ENCODE measurements at regions not wholly inside any gene's neighbourhood (a gene's known extent, or its start where the extent isn't known, plus 50 kb on each side); places are given as distances from the start of the nearest gene placed in this dataset.

DNA sequence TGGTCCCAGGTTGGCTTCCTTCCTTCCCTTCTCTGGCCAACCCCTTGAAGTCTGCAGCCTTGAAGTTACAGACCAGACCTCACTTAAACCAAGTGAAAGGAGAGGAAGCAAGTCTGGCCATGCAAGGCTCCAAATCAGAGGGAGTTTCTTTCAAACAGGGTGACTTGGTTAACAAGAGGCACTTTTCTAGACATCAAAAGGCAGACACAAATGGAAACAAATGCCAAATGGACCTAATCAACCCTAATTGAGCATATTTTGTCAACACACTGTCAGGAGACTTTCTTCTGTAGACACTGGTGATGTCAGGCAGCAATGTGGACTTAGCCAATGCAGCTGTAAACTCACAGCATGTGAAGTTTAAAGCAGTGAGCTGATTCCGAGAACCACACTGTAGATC lies 282.7 kb upstream of the FZD8 start:
- H3K27me3 ChIP-seq = no peaks in the 10 kb centered on the region
- no peak for TF ChIP-seq POLR2A (IDR thresholded peaks at IDR 0.05)
- TF ChIP-seq, protein P1, sequence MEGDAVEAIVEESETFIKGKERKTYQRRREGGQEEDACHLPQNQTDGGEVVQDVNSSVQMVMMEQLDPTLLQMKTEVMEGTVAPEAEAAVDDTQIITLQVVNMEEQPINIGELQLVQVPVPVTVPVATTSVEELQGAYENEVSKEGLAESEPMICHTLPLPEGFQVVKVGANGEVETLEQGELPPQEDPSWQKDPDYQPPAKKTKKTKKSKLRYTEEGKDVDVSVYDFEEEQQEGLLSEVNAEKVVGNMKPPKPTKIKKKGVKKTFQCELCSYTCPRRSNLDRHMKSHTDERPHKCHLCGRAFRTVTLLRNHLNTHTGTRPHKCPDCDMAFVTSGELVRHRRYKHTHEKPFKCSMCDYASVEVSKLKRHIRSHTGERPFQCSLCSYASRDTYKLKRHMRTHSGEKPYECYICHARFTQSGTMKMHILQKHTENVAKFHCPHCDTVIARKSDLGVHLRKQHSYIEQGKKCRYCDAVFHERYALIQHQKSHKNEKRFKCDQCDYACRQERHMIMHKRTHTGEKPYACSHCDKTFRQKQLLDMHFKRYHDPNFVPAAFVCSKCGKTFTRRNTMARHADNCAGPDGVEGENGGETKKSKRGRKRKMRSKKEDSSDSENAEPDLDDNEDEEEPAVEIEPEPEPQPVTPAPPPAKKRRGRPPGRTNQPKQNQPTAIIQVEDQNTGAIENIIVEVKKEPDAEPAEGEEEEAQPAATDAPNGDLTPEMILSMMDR (IDR thresholded peaks at IDR 0.05) = no peak
- H3K4me1 ChIP-seq = peaks cover 0 to 21% (median 0%) of the 10 kb centered on the region in 12 donors
- H3K27ac ChIP-seq = no peak overlapping the region
- 74 to 87% (median 80%) methylated on average over 1 of the region's 1 CpG for WGBS, 4 donors
- ATAC-seq (no peak), DNase-seq (no peak)
- H3K9me3 ChIP-seq = no peaks in the 10 kb centered on the region
- H3K36me3 ChIP-seq = no peaks in the 10 kb centered on the region
- no peak overlapping the region for H3K4me3 ChIP-seq
- intact Hi-C loops (cut with DNase I) = no loop called here

DNA sequence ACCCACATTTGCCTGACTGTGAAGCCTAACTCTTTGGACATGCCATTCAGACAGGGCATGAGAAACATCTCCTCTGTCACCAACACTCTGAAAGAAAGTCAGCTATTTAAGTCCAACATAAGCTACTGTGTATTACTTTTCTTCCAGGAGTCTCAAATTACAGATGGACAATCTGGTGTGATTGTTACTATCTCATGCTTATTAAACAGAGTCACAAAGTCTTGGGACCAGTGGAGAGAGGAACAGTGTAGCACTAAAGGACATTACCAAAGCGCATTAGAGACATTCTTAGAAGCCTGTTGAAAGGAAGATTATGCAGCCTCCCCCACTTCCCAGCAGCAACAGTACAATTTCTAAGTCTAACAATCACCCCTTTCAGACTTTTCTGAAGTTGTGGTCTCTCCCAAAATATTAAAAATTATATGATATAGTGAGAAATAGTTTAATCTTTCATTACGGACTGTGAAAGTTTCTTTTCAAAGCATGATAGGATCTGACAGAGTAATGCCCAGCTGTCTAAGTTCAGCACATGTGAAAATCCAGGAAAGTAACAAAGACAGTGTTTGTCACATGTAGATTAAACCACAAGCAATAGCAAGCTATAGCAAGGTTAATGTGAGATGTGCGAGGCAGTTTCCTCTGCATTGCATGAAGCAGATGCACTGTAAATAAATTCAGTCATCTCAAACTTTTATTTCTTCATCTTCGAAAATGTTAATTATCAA lies 280.9 kb upstream of the FZD8 start:
- Histone ChIP-seq H3K27ac (no peak overlapping the region), H3K9me3 (no peaks in the 10 kb centered on the region), H3K36me3 (no peaks in the 10 kb centered on the region), H3K27me3 (no peaks in the 10 kb centered on the region), H3K4me1 (peaks cover 0 to 17% (median 0%) of the 10 kb centered on the region in 12 donors), H3K4me3 (no peak overlapping the region)
- intact Hi-C loops (cut with DNase I) = no loop called here
- DNase-seq (no peak), ATAC-seq (no peak)
- no peak for TF ChIP-seq POLR2A (IDR thresholded peaks at IDR 0.05)
- TF ChIP-seq, protein P1 (IDR thresholded peaks at IDR 0.05) = no peak
- WGBS, 4 donors = 91 to 94% (median 93%) methylated on average over 4 of the region's 4 CpGs

DNA sequence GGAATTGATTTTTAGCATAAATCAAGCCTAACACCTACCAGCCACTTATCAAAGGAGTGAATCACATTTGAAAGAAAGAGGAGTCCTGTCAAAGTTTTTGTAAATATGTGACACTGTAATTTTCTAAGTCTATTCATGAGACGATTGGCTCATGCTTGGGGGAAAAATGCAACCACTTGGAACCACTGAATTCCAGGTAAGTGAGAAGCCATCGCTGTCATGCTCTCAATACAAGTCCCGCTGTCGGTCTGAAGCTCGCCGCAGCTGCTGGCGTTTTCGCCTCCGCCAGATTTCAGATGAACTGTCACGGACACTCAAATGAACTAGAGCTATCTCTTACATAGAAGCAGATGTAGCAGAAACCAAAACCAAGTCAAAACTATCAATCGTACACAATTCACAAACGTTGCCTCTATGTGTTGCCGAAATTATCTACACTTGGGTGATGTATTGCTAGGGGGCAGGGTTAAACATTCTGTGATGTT lies 279.8 kb upstream of the FZD8 start:
- ATAC-seq = no peak
- no peak overlapping the region for H3K27ac ChIP-seq
- H3K4me3 ChIP-seq = no peak overlapping the region
- no peak for DNase-seq
- H3K4me1 ChIP-seq = peaks cover 0 to 15% (median 0%) of the 10 kb centered on the region in 12 donors
- TF ChIP-seq POLR2A (IDR thresholded peaks at IDR 0.05) = no peak
- TF ChIP-seq, protein P1 (IDR thresholded peaks at IDR 0.05) = no peak
- no peaks in the 10 kb centered on the region for H3K36me3 ChIP-seq
- no peaks in the 10 kb centered on the region for H3K9me3 ChIP-seq
- 90 to 96% (median 94%) methylated on average over 13 of the region's 13 CpGs for WGBS, 4 donors
- intact Hi-C loops (cut with DNase I) = no loop called here
- H3K27me3 ChIP-seq = no peaks in the 10 kb centered on the region

DNA sequence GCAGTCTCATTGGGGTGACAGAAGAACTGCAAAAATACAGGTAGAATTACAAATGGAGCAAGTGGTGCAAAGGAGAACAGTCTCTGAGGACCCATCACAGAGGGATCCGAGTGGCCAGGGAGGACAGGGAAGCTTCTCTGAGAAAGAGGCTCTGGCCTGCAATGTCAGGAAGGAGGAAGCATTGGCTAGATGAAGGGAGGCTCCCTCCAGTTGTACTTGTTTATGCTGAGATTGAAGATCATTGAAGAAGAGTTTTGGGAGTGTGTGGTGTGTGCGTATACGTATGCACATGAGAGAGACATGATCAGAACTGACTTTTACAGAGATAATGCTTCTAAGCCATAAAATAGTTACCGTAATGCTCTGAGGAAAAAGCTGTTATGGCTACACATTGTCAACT lies 274.7 kb upstream of the FZD8 start:
- Histone ChIP-seq H3K36me3 (no peaks in the 10 kb centered on the region), H3K4me1 (peaks cover 0 to 10% (median 4%) of the 10 kb centered on the region in 12 donors), H3K9me3 (no peaks in the 10 kb centered on the region), H3K27ac (no peak overlapping the region), H3K27me3 (no peaks in the 10 kb centered on the region), H3K4me3 (no peak overlapping the region)
- intact Hi-C loops (cut with DNase I) = loop anchor here in 6 of 10 donors (1.0 to 5.0 kb wide), 4 partner anchors 274 to 282 kb away; partner anchors contain the start of gene FZD8 (in 3 of the 6)
- DNase-seq (no peak), ATAC-seq (peak in 1 of 4 donors; percentile 52)
- 69 to 86% (median 81%) methylated on average over 4 of the region's 4 CpGs for WGBS, 4 donors
- TF ChIP-seq, protein P1 (IDR thresholded peaks at IDR 0.05) = peak in 8 of 12 donors; percentile 6 to 43 (median 24)
- TF ChIP-seq POLR2A (IDR thresholded peaks at IDR 0.05) = no peak
